Sigmoid colon (tissue), 3 donors: ENCODE measurements at regions not wholly inside any gene's neighbourhood (a gene's known extent, or its start where the extent isn't known, plus 50 kb on each side); places are given as distances from the start of the nearest gene placed in this dataset.

ENCODE experiments used
- CTCF ChIP-seq, 4 experiments: fragments of 450-650 bp in 3 of 4; fragments of 200-600 bp in 1 of 4; IDR thresholded peaks; one replicate each; pipeline ENCODE4 v1.5.1; 2016 to 2019; ENCODE audit warnings: antibody characterized with exemption in 4 of 4, mild to moderate bottlenecking in 3 of 4, moderate library complexity in 2 of 4
- POLR2A ChIP-seq, 2 donors: fragments of 450-650 bp; IDR thresholded peaks; one replicate each; pipeline ENCODE4 v1.6.1; 2016; ENCODE audit warnings: antibody characterized with exemption in 2 of 2, mild to moderate bottlenecking in 2 of 2, moderate library complexity in 2 of 2

- no peak for TF ChIP-seq POLR2A (IDR thresholded peaks at IDR 0.05)
- no peak for TF ChIP-seq CTCF (IDR thresholded peaks at IDR 0.05)
Observed at GRCh38 chr3:28890373-28890772, 390.5 kb upstream of the RBMS3 start.
